ENCODE measurements at regions not wholly inside any gene's neighbourhood (a gene's known extent, or its start where the extent isn't known, plus 50 kb on each side); places are given as distances from the start of the nearest gene placed in this dataset.

DNA sequence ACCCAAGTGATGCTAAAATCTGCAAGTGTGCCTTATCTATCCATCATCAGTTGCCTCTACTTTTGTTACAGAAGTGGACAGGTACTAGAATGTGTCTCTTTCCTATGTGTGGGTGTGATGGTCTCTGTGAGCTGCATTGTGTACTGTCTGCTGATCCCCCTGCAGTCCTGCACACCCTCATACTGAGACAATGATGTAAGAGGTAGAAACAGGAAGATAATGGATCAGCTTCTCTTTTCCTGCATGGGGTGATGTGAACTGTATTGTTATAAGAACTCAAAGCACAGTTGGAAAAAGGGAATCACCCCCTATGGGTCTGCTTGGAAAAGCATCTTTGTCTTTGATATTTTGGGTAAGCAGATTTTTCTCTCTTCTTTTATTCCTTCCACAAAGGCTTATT lies 537.6 kb upstream of the CDH2 start:
- no peak overlapping the region for H3K27ac ChIP-seq (ENCODE audit: insufficient read length, low read depth, low read length)
- no peak overlapping the region for H2BK120ac ChIP-seq (ENCODE audit: low read depth, low read length, poor library complexity, severe bottlenecking)
- H2BK12ac ChIP-seq (ENCODE audit: insufficient read length, low read depth, low read length): no peak overlapping the region
- H2BK5ac ChIP-seq (ENCODE audit: insufficient read length, low read length): no peak overlapping the region
- no peaks in the 10 kb centered on the region for H3K79me2 ChIP-seq (ENCODE audit: insufficient read depth, low read length)
- no peak overlapping the region for H4K8ac ChIP-seq (replicated peaks; ENCODE audit: insufficient read length, low read depth, low read length)
- H3K4ac ChIP-seq (ENCODE audit: low read depth, low read length): no peak overlapping the region
- no peaks in the 10 kb centered on the region for H4K20me1 ChIP-seq (ENCODE audit: control insufficient read depth, insufficient read depth, insufficient read length)
- Mint-ChIP-seq H3K4me1 (peaks cover 39 to 46% of the 10 kb centered on the region in 2 experiments), H3K27ac (no peak overlapping the region), H3K4me3 (no peak overlapping the region), H3K9me3 (no peaks in the 10 kb centered on the region), H3K36me3 (ENCODE audit: insufficient read depth in 1 of 3, low read depth in 3 of 3) (peaks cover 0 to 5% (median 4%) of the 10 kb centered on the region in 3 experiments; a peak in 3 of 7 replicates), H3K27me3 (ENCODE audit: low read depth) (no peaks in the 10 kb centered on the region)
- H2BK20ac ChIP-seq (ENCODE audit: low read depth, low read length, poor library complexity, severe bottlenecking): no peak overlapping the region
- H2AK5ac ChIP-seq (ENCODE audit: insufficient read length, low read length): no peak overlapping the region
- H3K56ac ChIP-seq (ENCODE audit: insufficient read length, low read depth, low read length): no peak overlapping the region
- no peak overlapping the region for H4K91ac ChIP-seq (ENCODE audit: insufficient read length, low read depth, low read length)
- no peak overlapping the region for H3K4me2 ChIP-seq (ENCODE audit: insufficient read depth, insufficient read length, low read length)
- H2AFZ ChIP-seq (ENCODE audit: low read length): no peak overlapping the region
- TF ChIP-seq, protein P1, sequence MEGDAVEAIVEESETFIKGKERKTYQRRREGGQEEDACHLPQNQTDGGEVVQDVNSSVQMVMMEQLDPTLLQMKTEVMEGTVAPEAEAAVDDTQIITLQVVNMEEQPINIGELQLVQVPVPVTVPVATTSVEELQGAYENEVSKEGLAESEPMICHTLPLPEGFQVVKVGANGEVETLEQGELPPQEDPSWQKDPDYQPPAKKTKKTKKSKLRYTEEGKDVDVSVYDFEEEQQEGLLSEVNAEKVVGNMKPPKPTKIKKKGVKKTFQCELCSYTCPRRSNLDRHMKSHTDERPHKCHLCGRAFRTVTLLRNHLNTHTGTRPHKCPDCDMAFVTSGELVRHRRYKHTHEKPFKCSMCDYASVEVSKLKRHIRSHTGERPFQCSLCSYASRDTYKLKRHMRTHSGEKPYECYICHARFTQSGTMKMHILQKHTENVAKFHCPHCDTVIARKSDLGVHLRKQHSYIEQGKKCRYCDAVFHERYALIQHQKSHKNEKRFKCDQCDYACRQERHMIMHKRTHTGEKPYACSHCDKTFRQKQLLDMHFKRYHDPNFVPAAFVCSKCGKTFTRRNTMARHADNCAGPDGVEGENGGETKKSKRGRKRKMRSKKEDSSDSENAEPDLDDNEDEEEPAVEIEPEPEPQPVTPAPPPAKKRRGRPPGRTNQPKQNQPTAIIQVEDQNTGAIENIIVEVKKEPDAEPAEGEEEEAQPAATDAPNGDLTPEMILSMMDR (conservative IDR thresholded peaks at IDR 0.05): no peak
- no peak overlapping the region for H3K9ac ChIP-seq (ENCODE audit: extremely low read depth, insufficient read length, low read length)
- H3K9me3 ChIP-seq (ENCODE audit: control insufficient read depth, low read depth, low read length): no peaks in the 10 kb centered on the region
- no peak overlapping the region for H4K5ac ChIP-seq (ENCODE audit: insufficient read length, low read depth, low read length)
- no peak overlapping the region for H3K18ac ChIP-seq (ENCODE audit: insufficient read length, low read depth, low read length)
- no peaks in the 10 kb centered on the region for H3K79me1 ChIP-seq (ENCODE audit: insufficient read depth, low read depth, low read length, poor library complexity, severe bottlenecking)
- H3K14ac ChIP-seq (ENCODE audit: insufficient read depth, low read length): no peak overlapping the region
- peaks cover 4% of the 10 kb centered on the region; the same call in 1 of the 2 replicates for H3K4me1 ChIP-seq (ENCODE audit: insufficient read depth, low read length)
- no peak overlapping the region for H3K23ac ChIP-seq (ENCODE audit: insufficient read length, low read depth, low read length)
- H3T11ph ChIP-seq (ENCODE audit: low read length): no peak overlapping the region
- DNase-seq: no peak
- no peaks in the 10 kb centered on the region for H3K23me2 ChIP-seq (ENCODE audit: insufficient read length, low read depth, low read length, poor library complexity, severe bottlenecking)
- no peaks in the 10 kb centered on the region for H3K27me3 ChIP-seq (ENCODE audit: insufficient read depth, low read length)
- H2BK15ac ChIP-seq (ENCODE audit: low read depth, low read length): no peak overlapping the region
